ENCODE measurements at regions not wholly inside any gene's neighbourhood (a gene's known extent, or its start where the extent isn't known, plus 50 kb on each side); places are given as distances from the start of the nearest gene placed in this dataset.

GRCh38 chr14:103198131-103199105, 75.2 kb downstream of the TNFAIP2 start:
- TF ChIP-seq SP2 (IDR thresholded peaks at IDR 0.05; ENCODE audit: low read length), result no peak
- TF ChIP-seq, protein P1, sequence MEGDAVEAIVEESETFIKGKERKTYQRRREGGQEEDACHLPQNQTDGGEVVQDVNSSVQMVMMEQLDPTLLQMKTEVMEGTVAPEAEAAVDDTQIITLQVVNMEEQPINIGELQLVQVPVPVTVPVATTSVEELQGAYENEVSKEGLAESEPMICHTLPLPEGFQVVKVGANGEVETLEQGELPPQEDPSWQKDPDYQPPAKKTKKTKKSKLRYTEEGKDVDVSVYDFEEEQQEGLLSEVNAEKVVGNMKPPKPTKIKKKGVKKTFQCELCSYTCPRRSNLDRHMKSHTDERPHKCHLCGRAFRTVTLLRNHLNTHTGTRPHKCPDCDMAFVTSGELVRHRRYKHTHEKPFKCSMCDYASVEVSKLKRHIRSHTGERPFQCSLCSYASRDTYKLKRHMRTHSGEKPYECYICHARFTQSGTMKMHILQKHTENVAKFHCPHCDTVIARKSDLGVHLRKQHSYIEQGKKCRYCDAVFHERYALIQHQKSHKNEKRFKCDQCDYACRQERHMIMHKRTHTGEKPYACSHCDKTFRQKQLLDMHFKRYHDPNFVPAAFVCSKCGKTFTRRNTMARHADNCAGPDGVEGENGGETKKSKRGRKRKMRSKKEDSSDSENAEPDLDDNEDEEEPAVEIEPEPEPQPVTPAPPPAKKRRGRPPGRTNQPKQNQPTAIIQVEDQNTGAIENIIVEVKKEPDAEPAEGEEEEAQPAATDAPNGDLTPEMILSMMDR (IDR thresholded peaks at IDR 0.05; ENCODE audit: control extremely low read depth in 1 of 3, insufficient read depth in 1 of 3, low read depth in 1 of 3, low read length in 3 of 3), result no peak
- no peak for TF ChIP-seq JUN (IDR thresholded peaks at IDR 0.05; ENCODE audit: low read depth, low read length)
- no peak for TF ChIP-seq EZH2 (IDR thresholded peaks at IDR 0.05; ENCODE audit: low read depth, low read length, severe bottlenecking)
- TF ChIP-seq CHD1 (IDR thresholded peaks at IDR 0.05; ENCODE audit: low read depth, low read length), result no peak
- no peak for TF ChIP-seq CHD2 (IDR thresholded peaks at IDR 0.05; ENCODE audit: low read length)
